Medulla oblongata (tissue), 1 donor: ENCODE measurements at regions not wholly inside any gene's neighbourhood (a gene's known extent, or its start where the extent isn't known, plus 50 kb on each side); places are given as distances from the start of the nearest gene placed in this dataset.

Experiments
- DNase-seq: peaks from one replicate; pipeline ENCODE4 v3.0.0-alpha.2; 2015; ENCODE audit errors: extremely low spot score

DNA sequence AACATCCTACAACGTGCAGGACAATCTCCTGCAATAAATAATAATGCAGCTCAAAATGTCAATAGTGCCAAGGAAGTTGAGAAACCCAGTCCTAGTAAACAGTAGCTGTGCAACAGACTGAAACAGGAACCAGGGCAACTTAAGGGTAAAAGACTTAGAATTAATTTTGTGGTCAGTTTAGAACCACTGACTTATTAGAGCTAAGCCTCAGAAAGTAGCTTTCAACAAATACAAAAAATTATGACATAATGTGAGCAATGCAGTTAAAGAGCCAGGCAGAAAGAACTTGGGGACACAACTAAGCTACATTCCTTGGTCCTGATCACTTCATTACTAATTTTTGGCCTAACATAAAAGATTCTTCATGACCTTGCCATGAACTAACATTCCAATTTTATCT is 195.4 kb downstream of the MACC1 start:
- no peak for DNase-seq

DNA sequence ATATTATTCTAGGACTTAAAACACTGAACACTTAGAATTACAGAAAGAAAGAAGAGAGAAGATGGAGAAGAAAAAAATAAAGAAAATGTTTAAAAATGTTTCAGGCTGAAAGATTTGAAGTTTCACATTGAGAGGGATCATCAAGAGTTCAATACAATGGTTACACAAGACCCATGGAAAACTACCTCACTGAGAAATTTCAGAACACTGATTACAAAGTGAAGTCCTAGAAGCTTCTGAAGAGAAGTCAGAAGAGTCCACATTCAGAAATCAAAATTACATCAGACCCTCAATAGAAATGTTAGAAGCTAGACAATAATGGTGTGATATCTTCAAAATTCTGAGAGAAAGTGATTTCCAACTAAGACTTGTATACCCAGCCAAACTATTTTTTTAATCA is 196.1 kb downstream of the MACC1 start:
- no peak for DNase-seq

DNA sequence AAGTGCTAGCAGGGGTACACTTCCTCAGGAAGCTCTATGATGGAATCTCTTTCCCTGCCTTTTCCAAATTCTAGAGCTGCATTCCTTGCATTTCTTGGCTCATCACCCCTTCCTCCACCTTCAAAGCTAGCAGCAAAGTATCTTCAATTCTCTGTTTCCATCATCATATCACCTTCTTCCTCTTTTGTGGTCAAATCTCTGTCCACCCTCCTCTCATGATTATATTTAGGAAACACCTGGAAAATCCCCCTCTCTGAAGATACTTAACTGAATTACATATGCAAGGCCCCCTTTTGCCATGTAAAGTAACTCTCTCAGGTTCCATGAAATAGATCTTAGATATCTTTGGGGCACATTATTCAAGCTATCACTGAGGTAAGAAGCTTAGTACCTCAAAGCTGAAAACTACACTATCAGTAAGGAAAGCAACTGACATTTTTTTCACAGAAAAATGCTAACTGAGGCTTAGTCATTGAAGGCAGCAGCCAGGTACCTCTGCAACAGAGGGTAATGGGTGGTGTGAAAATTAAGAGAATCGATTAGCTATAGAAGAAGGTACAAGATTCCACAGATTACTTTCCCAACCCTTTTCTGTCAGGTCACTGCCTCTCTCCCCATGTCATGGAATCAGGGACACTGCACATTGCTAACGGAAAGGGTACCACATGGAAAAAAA is 197.3 kb downstream of the MACC1 start:
- no peak for DNase-seq

DNA sequence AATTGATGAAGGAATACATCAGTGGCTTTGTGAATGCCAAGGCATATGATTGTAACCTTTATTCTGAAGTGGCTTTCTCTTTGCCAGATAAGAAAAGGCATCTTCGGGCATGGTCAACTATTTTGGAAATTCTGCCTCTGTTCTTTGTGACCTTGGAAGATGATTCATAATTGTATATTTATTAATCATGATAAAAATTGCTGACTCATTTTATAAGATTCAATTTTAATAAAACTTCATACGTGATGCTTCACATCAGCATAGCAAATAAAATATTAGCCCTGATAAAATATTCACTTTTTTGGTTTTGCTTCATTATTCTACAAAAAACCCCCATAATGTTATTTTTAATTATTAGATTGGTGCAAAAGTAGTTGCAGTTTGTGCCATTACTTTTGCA is 200.5 kb downstream of the MACC1 start:
- no peak for DNase-seq

DNA sequence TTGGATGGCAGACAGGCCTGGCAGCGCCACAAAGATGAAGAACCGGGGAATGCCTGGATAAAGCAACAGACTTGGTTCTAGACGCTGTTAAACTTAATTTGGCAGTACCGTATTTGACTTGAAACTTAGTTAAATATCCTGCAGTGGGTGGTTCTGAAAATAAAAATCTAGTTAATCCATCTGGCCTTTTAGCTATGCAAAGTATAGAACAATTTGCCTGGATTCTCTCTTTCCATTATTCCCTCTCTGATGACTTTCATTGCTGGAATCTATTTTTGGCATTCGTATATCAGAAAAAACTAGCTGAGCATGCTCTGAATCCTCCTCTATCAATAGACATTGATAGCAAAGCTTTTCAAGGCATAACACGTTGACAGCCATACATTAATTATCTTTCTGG is 203.6 kb downstream of the MACC1 start:
- DNase-seq: no peak

DNA sequence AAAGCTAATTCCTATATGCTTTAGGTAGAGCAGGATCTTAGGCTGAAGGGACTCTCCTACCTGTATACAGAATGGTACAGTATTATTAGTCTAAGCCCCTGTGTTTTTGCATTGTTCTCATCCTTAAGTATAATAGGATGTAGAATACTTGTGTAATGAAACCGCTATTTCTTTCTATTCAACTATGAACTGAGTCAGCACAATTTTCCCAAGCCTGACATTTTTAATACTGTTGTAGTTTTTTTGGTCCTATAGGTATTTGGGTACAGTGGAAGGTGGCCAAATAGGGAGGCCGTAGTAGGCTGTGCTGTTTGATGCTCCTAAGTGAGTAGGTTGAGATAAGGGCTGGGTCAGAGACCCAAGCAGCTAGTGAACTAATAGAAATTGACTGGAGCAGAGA is 205.1 kb downstream of the MACC1 start:
- no peak for DNase-seq

DNA sequence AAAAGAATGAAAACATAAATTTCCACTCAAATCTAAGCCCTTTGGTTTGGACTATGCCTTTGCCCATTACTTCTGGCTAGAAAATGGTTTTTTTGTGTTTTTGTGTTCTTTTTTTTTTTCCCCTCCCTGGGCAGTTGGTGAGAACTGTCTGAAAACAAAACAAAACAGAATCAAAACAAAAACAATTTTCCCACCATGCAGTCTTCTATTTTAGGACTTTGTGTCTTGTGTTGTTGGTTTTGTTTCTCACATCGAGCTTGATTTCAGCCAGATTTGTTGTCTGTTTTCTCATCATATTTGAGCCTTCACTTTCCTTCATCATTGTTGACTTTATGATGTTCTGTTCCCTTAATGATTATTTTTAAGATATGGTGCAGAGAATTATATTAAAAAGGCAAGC is 206.3 kb downstream of the MACC1 start:
- no peak for DNase-seq

DNA sequence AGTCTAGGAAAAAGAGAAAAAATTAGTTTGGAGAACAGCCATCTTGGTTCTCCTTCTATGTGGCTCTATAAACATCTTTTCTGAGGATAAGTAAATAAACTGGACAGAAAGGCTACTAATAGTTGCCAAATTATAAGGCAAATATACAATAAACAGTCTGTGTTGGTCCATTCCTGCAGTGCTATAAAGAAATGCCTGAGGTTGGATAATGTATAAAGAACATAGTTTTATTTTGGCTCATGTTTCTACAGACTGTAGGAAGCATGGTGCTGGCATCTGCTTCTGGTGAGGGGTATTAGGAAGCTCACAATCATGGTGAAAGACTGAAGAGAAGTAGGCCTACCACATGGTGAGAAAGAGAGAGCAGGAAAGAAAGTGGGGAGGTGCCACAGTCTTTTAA is 209.7 kb downstream of the MACC1 start:
- no peak for DNase-seq

DNA sequence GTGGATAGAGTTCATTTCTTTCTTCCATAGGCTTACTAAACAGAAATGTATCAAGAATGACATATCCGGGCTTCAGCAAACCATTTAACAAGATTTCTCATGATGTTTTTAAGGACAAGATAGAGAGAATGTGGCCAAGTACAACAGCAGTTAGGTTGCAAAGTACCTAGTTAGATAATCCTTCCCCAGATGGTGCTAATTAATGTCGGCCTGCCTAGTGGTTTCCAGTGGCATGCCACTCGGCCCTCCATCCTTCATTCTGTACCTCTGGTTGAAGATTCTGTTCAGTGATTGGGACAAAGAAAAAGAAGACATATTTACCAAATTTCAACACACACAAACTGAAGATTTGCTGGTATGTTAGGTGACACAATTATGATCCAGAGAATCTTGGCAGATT is 212.1 kb downstream of the MACC1 start:
- DNase-seq: no peak

DNA sequence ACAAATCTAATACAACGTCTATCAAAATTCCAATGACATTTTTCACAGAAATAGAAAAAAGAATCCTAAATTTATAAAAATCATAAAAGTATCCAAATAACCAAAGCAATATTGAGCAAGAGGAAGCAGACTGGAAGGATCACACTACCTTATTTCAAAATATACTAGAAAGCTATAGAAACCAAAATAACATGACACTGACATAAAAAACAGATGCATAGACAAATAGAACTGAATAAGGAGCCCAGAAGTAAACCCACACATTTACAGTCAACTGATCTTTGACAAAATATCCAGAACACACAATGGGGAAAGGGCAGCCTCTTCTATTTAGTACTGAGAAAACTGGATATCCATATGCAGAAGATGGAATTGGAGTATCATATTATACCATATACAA is 217.5 kb downstream of the MACC1 start:
- no peak for DNase-seq

DNA sequence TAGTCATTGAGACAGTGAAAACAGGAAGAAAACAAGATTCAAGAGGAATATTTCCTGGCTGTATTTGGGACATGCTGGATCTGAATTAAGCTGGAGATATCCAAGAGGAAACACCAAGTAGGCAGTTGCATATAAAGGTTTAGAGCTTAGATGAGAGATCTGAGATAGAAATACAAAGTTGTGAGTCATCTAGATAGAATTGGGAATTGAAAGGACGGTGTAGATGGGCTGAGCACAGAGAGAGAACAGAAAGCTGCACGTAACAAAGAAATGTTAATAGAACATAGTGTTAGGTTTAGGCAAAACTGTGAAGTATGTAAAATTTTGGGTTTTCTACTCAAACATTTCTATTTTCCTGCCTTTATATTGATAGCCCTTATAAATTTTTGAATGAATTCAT is 218.5 kb upstream of the TMEM196 start:
- no peak for DNase-seq

DNA sequence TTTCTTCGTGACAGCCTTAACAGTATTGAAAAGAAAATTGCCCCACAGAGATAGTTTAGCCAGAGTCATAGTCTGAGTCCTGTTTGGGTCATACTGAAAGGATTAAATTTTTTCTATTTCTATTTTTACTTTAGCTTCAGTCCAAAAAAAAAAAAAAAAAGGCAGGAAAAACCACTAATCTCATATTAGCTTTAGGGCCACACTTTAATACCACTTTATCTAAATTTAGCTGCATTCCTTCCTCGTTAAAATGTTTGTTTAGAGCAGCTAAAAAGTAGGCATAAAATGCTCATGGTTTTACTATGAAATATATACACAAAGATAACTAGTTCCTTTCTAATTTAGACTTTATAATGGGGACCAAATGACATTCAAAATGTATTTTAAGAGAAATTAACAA is 216.5 kb upstream of the TMEM196 start:
- DNase-seq: no peak

DNA sequence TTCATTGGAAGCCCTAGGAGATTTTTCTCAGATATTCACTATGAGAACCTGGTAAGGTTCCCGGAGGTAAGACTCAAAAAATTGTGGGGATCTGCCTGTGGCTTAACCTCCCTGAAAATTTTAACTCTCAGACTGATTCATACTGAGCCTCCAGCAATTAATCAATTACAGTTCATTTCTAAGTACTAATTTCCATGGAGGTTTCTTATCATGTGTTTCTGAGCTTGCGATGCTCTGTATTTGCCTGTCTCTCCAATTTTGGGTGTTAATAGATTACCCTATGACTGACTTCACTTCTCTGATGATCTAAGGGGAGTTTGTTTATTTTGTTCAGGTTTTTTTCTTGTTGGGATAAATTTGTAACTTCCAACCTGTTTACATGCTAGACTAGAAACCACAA is 215.4 kb upstream of the TMEM196 start:
- no peak for DNase-seq

DNA sequence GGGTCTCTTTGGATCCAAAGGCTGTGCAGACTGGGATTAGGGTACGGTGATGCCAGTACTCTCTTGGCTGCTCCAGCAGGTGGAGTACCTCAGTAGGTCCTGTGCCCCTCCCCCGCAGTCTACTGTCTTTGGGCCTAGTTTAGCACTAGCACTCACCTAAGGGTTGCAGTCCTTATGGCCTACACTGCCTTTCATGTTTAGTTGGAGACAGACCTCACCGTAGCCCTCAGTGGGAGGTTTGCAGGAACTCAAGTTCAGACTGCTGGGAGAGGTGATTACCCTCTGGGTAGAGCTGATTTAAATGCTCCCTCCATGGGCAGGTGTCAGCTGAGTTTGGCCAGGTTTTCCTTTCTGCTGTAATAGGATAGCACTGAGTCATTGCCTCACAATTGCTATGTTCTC is 210.8 kb upstream of the TMEM196 start:
- no peak for DNase-seq

DNA sequence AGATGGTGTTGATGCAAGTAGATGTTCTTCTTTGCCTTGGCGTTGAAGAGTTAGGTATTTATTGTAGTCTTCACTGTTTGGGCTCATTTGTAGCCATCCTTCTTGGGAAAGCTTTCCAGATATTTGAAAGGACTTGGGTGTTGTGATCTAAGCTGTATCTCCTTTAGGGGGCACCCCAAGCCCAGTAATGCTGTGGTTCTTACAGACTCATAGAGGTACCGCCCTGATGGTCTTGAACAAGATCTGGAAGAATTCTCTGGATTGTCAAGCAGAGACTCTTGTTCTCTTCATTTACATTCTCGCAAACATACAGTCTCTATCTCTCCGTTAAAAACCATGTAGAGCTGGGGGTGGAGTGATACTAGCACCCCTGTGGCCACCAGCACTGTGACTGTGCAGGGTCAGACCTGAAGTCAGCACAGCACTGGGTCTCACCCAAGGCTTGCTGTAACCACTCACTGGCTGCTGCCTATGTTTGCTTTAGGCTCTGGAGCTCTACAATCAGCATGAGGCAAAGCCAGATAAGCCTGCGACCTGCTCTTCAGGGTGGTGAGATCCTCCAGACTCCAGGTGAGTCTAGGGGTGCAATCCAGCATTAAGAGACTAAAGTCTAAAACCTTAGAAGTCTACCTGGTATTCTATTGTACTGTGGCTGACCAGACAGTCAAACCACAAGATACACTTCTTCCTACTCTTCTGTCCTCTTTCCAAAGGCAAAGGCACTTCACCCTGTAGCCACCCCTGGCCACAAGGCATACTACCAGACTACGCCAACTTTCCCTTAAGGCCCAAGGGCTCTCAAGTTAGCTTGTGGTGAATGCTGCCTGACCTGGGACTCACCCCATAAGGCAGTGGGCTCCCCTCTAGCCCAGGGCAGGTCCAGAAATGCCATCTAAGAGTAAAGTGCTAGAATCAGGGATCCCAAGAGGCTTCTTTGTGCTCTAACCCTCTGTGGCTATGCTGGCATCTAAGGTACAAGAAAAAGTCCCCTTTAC is 209.7 kb upstream of the TMEM196 start:
- peak; percentile 14 for DNase-seq

DNA sequence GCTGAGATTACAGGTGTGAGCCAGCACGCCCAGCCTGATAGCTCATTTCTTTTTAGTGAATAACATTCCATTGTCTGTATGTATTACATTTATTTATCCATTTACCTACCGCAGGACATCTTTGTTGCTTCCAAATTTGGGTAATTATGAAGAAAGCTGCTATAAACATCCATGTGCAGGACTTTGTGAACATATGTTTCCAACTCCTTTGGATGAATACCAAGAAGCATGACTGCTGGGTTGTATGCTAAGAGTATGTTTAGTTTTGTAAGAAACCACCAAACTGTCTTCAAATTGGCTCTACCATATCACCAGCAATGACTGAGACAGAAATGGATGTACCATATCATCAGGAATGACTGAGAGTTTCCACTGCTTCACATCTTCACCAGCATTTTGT is 200.2 kb upstream of the TMEM196 start:
- DNase-seq: no peak

DNA sequence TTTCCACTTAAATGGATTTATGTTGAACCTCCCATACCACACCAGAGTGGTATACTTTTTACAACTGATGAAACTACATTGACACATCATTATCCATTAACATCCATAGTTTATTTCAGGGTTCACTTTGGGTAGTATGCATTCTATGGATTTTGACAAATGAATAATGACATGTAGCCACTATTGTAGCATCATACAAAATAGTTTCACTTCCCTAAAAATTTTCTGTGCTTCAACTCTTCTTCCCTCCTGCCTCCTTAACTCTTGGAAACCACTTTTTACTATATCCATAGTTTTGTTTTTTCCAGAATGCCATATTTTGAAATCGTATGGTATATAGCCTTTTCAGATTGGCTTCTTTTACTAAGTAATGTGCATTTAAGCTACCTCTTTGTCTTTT is 199.5 kb upstream of the TMEM196 start:
- DNase-seq: no peak

DNA sequence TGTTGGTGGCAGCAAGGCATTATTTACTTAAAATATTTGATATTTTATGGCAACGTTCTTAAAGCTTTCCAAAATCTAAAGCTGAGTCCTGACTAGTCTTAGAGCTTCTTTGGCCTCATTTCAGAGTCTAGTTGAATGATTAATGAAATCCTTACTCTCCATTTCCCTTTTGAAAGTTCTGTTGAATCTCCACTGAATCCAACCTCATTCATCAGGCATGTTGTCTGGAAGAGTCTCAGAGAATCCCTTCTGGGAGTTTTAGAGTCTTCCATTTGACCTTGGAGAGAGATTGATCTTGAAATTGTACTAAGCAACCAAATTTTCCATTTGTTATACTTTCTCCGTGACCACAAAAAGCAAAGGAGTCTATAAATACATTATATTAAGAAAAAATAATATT is 198.5 kb upstream of the TMEM196 start:
- no peak for DNase-seq

DNA sequence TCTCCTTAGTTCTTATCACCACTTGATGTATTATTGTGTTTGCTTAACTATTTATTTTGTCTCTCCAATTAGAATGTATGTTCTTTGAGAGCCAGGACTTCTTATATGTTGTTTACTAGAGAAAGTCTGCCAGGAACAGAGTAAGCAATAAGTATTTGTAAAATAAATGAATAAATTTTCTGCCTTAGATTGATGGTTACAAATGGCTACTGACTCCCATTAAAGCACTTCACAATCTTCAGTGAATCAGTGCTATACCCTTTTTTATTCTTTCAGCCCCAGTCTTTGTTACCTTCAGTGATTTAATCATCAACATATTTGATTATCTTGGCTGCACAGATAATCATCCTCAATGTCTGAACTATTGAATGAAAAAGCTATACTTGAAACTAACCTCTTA is 197.1 kb upstream of the TMEM196 start:
- DNase-seq: no peak

DNA sequence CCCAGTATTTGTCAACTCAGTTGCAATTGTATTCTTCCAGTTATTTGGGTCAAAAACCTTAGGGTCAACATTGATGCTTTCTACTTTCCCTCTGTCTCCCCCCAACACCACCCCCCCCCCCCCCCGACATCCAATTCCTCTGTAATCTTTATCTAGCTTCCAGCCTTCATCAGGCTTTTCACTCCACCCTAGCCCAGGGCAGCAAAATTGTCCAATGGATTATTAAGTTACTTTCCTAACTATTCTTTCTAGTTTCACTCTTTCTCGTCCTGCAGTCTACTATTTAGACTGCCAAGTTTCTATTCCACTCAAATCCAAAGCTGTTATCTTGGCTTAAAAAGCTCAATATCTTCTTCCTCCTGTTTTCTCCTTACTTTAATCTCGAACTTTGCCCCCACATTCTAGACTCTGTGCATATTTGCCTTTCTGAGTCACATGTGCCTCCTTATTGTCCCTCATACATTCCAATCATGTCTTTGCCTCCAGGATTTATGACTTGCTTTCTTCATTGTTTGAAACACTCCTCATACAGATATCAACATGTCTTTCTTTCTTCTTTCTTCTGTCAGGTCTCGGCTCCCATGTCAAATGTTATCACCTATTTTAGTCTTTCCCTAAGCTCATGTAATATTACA is 196.6 kb upstream of the TMEM196 start:
- no peak for DNase-seq

DNA sequence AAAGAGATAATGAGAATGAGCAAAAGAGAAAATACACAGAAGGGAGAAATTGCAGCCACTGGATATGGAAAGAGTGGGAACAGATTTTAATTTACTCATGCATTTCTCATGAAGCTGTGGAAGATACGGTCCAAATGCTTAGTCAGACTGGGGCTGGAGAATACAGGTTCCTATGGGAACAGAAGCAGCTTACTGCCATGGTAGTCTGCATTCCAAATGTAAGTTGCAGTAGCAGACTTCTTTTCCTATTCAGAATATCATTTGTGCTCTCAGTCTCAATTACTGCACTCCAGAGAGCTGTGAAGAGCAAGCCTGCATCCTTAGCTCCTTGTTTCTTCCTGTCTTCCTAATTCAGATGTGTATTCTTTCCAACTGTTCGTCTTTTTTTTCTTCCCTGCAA is 190.8 kb upstream of the TMEM196 start:
- no peak for DNase-seq

DNA sequence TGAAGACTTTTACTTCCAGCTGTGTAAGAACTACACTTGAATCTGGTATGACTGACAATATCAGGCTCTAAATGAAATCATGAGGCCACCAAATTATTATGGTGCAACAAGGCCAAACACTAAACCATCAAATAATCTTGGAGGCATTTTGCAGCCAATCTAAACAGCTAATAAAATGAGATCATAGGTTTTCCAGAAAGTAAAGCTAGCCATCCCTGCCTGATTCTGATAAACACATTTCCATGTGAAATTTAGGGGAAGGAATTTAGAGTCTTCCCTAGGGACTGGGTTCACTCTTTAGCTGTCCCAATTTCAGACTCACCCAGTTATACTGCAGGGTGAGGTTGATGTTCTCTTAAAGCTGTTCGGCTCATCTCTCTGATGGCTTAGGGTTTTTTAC is 190.3 kb upstream of the TMEM196 start:
- no peak for DNase-seq
